DOHH2 (cell line): ENCODE measurements at regions not wholly inside any gene's neighbourhood (a gene's known extent, or its start where the extent isn't known, plus 50 kb on each side); places are given as distances from the start of the nearest gene placed in this dataset.
"Not testable (repeated sequence)": the region's sequence is repeated elsewhere in the genome, so short reads cannot be mapped to it uniquely, and the experiment has no call there.

ENCODE experiments used
- H3F3A ChIP-seq: fragments of 200-600 bp; sonication (generic), shearing (Covaris generic); 2 replicates; pipeline ENCODE4 v1.6.0; 2016; ENCODE audit warnings: antibody characterized with exemption, mild to moderate bottlenecking; ENCODE audit not compliant: control insufficient read depth, insufficient read depth
- H3K27ac ChIP-seq: fragments of 200-600 bp; sonication (generic); 2 replicates; pipeline ENCODE4 v1.5.1; 2014; ENCODE audit warnings: low read depth, mild to moderate bottlenecking, low read length, moderate library complexity
- H3K27me3 ChIP-seq: fragments of 200-600 bp; sonication (generic); 2 replicates; pipeline ENCODE4 v1.6.1; 2014; ENCODE audit warnings: mild to moderate bottlenecking, low read length, mixed read lengths; ENCODE audit not compliant: control insufficient read depth
- H3K36me3 ChIP-seq: fragments of 200-600 bp; sonication (generic); 2 replicates; pipeline ENCODE4 v1.6.1; 2014; ENCODE audit warnings: mild to moderate bottlenecking, low read length, moderate library complexity, mixed read lengths; ENCODE audit not compliant: control insufficient read depth
- H3K4me1 ChIP-seq: fragments of 200-600 bp; sonication (generic); 2 replicates; pipeline ENCODE4 v1.6.1; 2014; ENCODE audit warnings: mild to moderate bottlenecking, low read length, mixed read lengths; ENCODE audit not compliant: control insufficient read depth
- H3K4me2 ChIP-seq: fragments of 200-600 bp; sonication (generic); 2 replicates; pipeline ENCODE4 v1.6.0; 2014; ENCODE audit warnings: mild to moderate bottlenecking, low read length, moderate library complexity
- H3K4me3 ChIP-seq: fragments of 200-600 bp; sonication (generic); 2 replicates; pipeline ENCODE4 v1.5.1; 2014; ENCODE audit warnings: mild to moderate bottlenecking, low read length, mixed read lengths
- H3K79me2 ChIP-seq: fragments of 200-600 bp; sonication (generic); 2 replicates; pipeline ENCODE4 v1.6.1; 2014; ENCODE audit warnings: mild to moderate bottlenecking, low read length, mixed read lengths; ENCODE audit not compliant: control insufficient read depth
- H3K9me2 ChIP-seq: fragments of 200-600 bp; sonication (generic); replicated peaks from 2 replicates; pipeline ENCODE4 v1.6.1; 2014; ENCODE audit warnings: mild to moderate bottlenecking, low read length, mixed read lengths; ENCODE audit not compliant: control insufficient read depth
- H3K9me3 ChIP-seq: fragments of 200-600 bp; sonication (generic); 2 replicates; pipeline ENCODE4 v1.6.1; 2014; ENCODE audit warnings: antibody characterized with exemption, low read length, mixed read lengths; ENCODE audit not compliant: control insufficient read depth, insufficient read depth
- H4K20me1 ChIP-seq: fragments of 200-600 bp; sonication (generic); 2 replicates; pipeline ENCODE4 v1.6.0; 2014; ENCODE audit warnings: low read depth, mild to moderate bottlenecking, antibody characterized with exemption, low read length, moderate library complexity; ENCODE audit not compliant: control insufficient read depth, insufficient read depth
- CTCF ChIP-seq: fragments of 200-600 bp; sonication (generic); IDR thresholded peaks from one replicate; pipeline ENCODE4 v1.5.1; 2014; ENCODE audit warnings: antibody characterized with exemption, mild to moderate bottlenecking, low read depth, low read length; ENCODE audit not compliant: poor library complexity, severe bottlenecking
- EZH2phosphoT487 ChIP-seq: fragments of 200-600 bp; sonication (generic); IDR thresholded peaks from 2 replicates; pipeline ENCODE4 v1.6.1; 2017; ENCODE audit warnings: borderline replicate concordance, mild to moderate bottlenecking, antibody characterized with exemption, low read length, moderate library complexity, mixed read lengths

- 0 out of 2 replicates have a peak, but pooled peaks cover 5% of the 10 kb centered on the region for H3K9me3 ChIP-seq
- H3K4me2 ChIP-seq = no peak overlapping the region
- H3K36me3 ChIP-seq = no peaks in the 10 kb centered on the region
- H3K4me1 ChIP-seq = no peaks in the 10 kb centered on the region
- TF ChIP-seq CTCF (no peak), EZH2phosphoT487 (no peak)
- no peaks in the 10 kb centered on the region for H3K79me2 ChIP-seq
- no peaks in the 10 kb centered on the region for H3K27me3 ChIP-seq
- no peaks in the 10 kb centered on the region for H3K9me2 ChIP-seq
- H3F3A ChIP-seq = no peaks in the 10 kb centered on the region
- no peaks in the 10 kb centered on the region for H4K20me1 ChIP-seq
- no peak overlapping the region for H3K27ac ChIP-seq
- H3K4me3 ChIP-seq = no peak overlapping the region
These were observed 593.4 kb upstream of the RGMB start for GRCh38 chr5:98179791-98180755.

GRCh38 chr5:98186128-98186527 lies 587.3 kb upstream of the RGMB start:
- no peaks in the 10 kb centered on the region for H3K79me2 ChIP-seq
- H3K36me3 ChIP-seq = no peaks in the 10 kb centered on the region
- H3F3A ChIP-seq = no peaks in the 10 kb centered on the region
- H3K27ac ChIP-seq = no peak overlapping the region
- no peaks in the 10 kb centered on the region for H3K9me2 ChIP-seq
- H3K4me3 ChIP-seq = no peak overlapping the region
- H3K9me3 ChIP-seq = no peaks in the 10 kb centered on the region
- no peak overlapping the region for H3K4me2 ChIP-seq
- no peaks in the 10 kb centered on the region for H3K4me1 ChIP-seq
- TF ChIP-seq EZH2phosphoT487 (no peak), CTCF (no peak)
- H3K27me3 ChIP-seq = no peaks in the 10 kb centered on the region
- H4K20me1 ChIP-seq = no peaks in the 10 kb centered on the region

- Histone ChIP-seq H3K9me3 (no peaks in the 10 kb centered on the region), H3K27me3 (no peaks in the 10 kb centered on the region), H3K27ac (no peak overlapping the region), H3K79me2 (no peaks in the 10 kb centered on the region), H3K4me2 (no peak overlapping the region), H3K4me1 (no peaks in the 10 kb centered on the region), H3K36me3 (no peaks in the 10 kb centered on the region), H3F3A (no peaks in the 10 kb centered on the region), H3K9me2 (no peaks in the 10 kb centered on the region), H4K20me1 (no peaks in the 10 kb centered on the region), H3K4me3 (no peak overlapping the region)
- TF ChIP-seq CTCF = no peak
- TF ChIP-seq EZH2phosphoT487 = no peak
These were observed 585.5 kb upstream of the RGMB start for GRCh38 chr5:98187945-98188344.

GRCh38 chr5:98190344-98190743 lies 583.1 kb upstream of the RGMB start:
- H3K9me2 ChIP-seq, H3K9me3 ChIP-seq, H3K4me1 ChIP-seq, H3K4me2 ChIP-seq, H3K27ac ChIP-seq, H3K4me3 ChIP-seq, H3K36me3 ChIP-seq, H3K79me2 ChIP-seq, H3K27me3 ChIP-seq, H4K20me1 ChIP-seq, H3F3A ChIP-seq: not testable (repeated sequence)
